ENCODE measurements at regions not wholly inside any gene's neighbourhood (a gene's known extent, or its start where the extent isn't known, plus 50 kb on each side); places are given as distances from the start of the nearest gene placed in this dataset.

DNA sequence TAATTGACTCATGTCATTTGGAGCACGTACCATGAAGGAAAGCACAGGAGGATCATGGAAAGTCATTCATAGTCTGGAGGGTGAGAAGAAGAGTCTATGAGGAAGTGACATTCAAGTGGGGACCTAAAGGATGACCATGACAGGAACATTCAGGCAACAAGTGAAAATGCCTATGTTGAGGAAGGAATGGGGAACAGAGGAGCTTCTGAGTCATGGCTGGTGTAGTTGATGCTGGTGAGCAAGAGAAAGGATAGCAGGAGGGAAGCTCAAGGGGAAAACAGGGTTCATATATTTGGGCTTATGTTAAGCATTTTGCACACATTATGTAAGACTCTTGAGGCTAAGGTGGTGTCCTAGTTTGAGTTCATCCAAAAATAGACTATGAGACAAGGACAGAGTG, 318.6 kb downstream of the HNRNPD start:
- TF ChIP-seq CTCF (IDR thresholded peaks at IDR 0.05; ENCODE audit: control extremely low read depth in 1 of 3, insufficient read depth in 1 of 3, low read depth in 1 of 3, low read length in 3 of 3) (no peak), CBX5 (IDR thresholded peaks at IDR 0.05; ENCODE audit: low read depth, low read length) (no peak), POLR2AphosphoS5 (IDR thresholded peaks at IDR 0.05; ENCODE audit: low read depth, low read length) (no peak)

Data from H1 (cell line).